Esophagus muscularis mucosa (tissue), 3 donors: ENCODE measurements at regions not wholly inside any gene's neighbourhood (a gene's known extent, or its start where the extent isn't known, plus 50 kb on each side); places are given as distances from the start of the nearest gene placed in this dataset.

Experiments used
- POLR2A ChIP-seq: fragments of 450-650 bp; IDR thresholded peaks from one replicate; pipeline ENCODE4 v1.6.1; 2017; ENCODE audit warnings: antibody characterized with exemption, moderate library complexity, mild to moderate bottlenecking, low read depth
- POLR2AphosphoS5 ChIP-seq, 2 donors: sonication (generic); formaldehyde crosslinking; IDR thresholded peaks; one replicate each; pipeline ENCODE4 v1.6.1; 2017; ENCODE audit warnings: antibody characterized with exemption in 2 of 2
- TF ChIP-seq, protein P1 (sequence below), 3 experiments: fragments of 200-600 bp in 2 of 3; fragments of 450-650 bp in 1 of 3; sonication (generic) in 2 of 3; IDR thresholded peaks; one replicate each; pipeline ENCODE4 v1.5.1; 2017 to 2019; ENCODE audit warnings: antibody characterized with exemption in 3 of 3, mild to moderate bottlenecking in 2 of 3, moderate library complexity in 1 of 3

DNA sequence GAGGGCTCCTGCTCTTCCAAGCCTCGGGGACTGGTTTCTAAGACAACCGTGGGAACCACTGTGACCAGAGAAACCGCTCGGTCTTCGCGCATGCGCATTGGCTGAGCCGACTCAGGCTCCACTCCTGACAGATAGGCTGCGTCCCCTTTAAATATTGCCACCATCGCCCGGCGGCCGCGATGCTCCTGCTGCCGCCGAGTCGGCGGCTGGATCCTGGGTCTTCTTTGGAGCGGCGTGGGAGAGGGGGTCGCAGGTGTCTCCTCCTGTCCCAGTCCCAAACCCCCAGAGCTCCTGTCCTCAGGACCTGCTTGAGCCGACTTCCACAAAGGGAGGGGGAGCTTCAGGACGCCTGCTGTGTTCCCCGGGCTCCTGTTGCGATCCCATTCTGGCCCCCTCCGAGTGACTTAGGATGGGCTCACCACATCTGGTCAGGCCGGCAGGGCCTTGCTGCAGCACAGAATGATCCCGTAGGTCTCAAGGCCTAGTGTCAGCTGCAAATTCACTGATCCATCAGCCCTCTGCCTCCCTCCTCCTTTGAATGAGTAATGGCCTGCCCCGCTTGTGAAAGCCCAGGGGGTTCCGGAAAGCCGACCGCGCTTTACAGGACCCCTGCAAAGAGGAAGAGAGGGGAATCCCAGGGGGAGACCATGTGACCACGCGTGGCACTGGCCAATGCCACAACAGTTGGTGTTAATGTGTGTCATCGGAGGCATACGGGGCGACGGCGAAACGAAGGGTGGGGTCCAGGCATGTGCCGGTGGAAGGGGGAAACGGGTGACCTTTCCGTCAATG is 683.2 kb upstream of the TPTE start:
- no peak for TF ChIP-seq POLR2A
- TF ChIP-seq, protein P1, sequence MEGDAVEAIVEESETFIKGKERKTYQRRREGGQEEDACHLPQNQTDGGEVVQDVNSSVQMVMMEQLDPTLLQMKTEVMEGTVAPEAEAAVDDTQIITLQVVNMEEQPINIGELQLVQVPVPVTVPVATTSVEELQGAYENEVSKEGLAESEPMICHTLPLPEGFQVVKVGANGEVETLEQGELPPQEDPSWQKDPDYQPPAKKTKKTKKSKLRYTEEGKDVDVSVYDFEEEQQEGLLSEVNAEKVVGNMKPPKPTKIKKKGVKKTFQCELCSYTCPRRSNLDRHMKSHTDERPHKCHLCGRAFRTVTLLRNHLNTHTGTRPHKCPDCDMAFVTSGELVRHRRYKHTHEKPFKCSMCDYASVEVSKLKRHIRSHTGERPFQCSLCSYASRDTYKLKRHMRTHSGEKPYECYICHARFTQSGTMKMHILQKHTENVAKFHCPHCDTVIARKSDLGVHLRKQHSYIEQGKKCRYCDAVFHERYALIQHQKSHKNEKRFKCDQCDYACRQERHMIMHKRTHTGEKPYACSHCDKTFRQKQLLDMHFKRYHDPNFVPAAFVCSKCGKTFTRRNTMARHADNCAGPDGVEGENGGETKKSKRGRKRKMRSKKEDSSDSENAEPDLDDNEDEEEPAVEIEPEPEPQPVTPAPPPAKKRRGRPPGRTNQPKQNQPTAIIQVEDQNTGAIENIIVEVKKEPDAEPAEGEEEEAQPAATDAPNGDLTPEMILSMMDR (IDR thresholded peaks at IDR 0.05), result no peak
- TF ChIP-seq POLR2AphosphoS5 (IDR thresholded peaks at IDR 0.05), result no peak
